PC-9 (cell line): ENCODE measurements at regions not wholly inside any gene's neighbourhood (a gene's known extent, or its start where the extent isn't known, plus 50 kb on each side); places are given as distances from the start of the nearest gene placed in this dataset.

Source experiments
- BruUV-seq: library from RNA; stranded (reverse); fragments of 400-500 nt; replicated peaks from 2 replicates; lab custom pipeline; 2021; lab: Mats Ljungman, UMichigan
- CTCF ChIA-PET: fragments of 300-600 bp; sonication (Branson Sonifier 250); formaldehyde crosslinking; loops from one replicate; lab custom pipeline; 2022; ENCODE audit warnings: antibody characterized with exemption; lab: Charles Lee
- POLR2A ChIA-PET: fragments of 300-600 bp; sonication (Branson Sonifier 250); formaldehyde crosslinking; loops from one replicate; lab custom pipeline; 2022; ENCODE audit warnings: antibody characterized with exemption; ENCODE audit not compliant: unreplicated experiment; lab: Charles Lee
- DNase-seq, 2 experiments: peaks; one replicate each; pipeline versions ENCODE4 v3.0.0 to v3.0.0-alpha.2; 2015 to 2022; ENCODE audit warnings: mixed read lengths in 1 of 2
- H2AFZ ChIP-seq: fragments of 200-600 bp; sonication (generic); 2 replicates; pipeline ENCODE4 v1.8.1; 2017; ENCODE audit warnings: antibody characterized with exemption
- H3F3A ChIP-seq: fragments of 200-600 bp; sonication (generic); 2 replicates; pipeline ENCODE4 v1.8.1; 2017; ENCODE audit warnings: antibody characterized with exemption, mild to moderate bottlenecking, low read depth; ENCODE audit not compliant: insufficient read depth
- H3K27ac ChIP-seq: fragments of 200-600 bp; sonication (generic); 2 replicates; pipeline ENCODE4 v1.6.1; 2016; ENCODE audit warnings: mixed run types
- H3K27me3 ChIP-seq: fragments of 200-600 bp; sonication (generic); 2 replicates; pipeline ENCODE4 v1.6.1; 2016; ENCODE audit warnings: low read depth, mixed run types; ENCODE audit not compliant: insufficient read depth
- H3K36me3 ChIP-seq: fragments of 200-600 bp; sonication (generic); 2 replicates; pipeline ENCODE4 v1.6.1; 2016; ENCODE audit warnings: low read depth, mixed run types
- H3K4me1 ChIP-seq: fragments of 200-600 bp; sonication (generic); replicated peaks from 2 replicates; pipeline ENCODE4 v1.6.1; 2016; ENCODE audit warnings: mixed run types; ENCODE audit not compliant: insufficient read depth
- H3K4me2 ChIP-seq: fragments of 200-600 bp; sonication (generic); 2 replicates; pipeline ENCODE4 v1.6.1; 2017; ENCODE audit warnings: mixed run types
- H3K4me3 ChIP-seq: fragments of 200-600 bp; sonication (generic); 2 replicates; pipeline ENCODE4 v1.6.1; 2016; ENCODE audit warnings: mixed run types
- H3K79me2 ChIP-seq: fragments of 200-600 bp; sonication (generic); 2 replicates; pipeline ENCODE4 v1.6.1; 2017; ENCODE audit warnings: low read depth, mixed run types
- H3K9me2 ChIP-seq: fragments of 200-600 bp; sonication (generic); 2 replicates; pipeline ENCODE4 v1.8.1; 2017; ENCODE audit warnings: mild to moderate bottlenecking; ENCODE audit not compliant: insufficient read depth
- H3K9me3 ChIP-seq: fragments of 200-600 bp; sonication (generic); 2 replicates; pipeline ENCODE4 v1.8.1; 2016; ENCODE audit warnings: low read depth; ENCODE audit not compliant: insufficient read depth
- H4K20me1 ChIP-seq: fragments of 200-600 bp; sonication (generic); 2 replicates; pipeline ENCODE4 v1.8.1; 2017; ENCODE audit not compliant: insufficient read depth
- CTCF ChIP-seq: fragments of 200-600 bp; sonication (generic); conservative IDR thresholded peaks from 2 replicates; pipeline ENCODE4 v1.6.1; 2017; ENCODE audit warnings: mixed run types, antibody characterized with exemption, mild to moderate bottlenecking, moderate library complexity
- EZH2 ChIP-seq: fragments of 200-600 bp; sonication (generic); IDR thresholded peaks from 2 replicates; pipeline ENCODE4 v1.8.0; 2017; ENCODE audit warnings: antibody characterized with exemption, low read depth
- intact Hi-C: fragments of 100-400 bp; cut with micrococcal nuclease; formaldehyde crosslinking; loops from one replicate; pipeline ENCODE4 v1.10.0; 2022; ENCODE audit not compliant: unreplicated experiment

GRCh38 chr1:116185161-116185701, 74.0 kb downstream of the MAB21L3 start:
- Histone ChIP-seq H3F3A (no peaks in the 10 kb centered on the region), H3K27me3 (no peaks in the 10 kb centered on the region), H3K36me3 (no peaks in the 10 kb centered on the region), H3K27ac (no peak overlapping the region), H3K79me2 (no peaks in the 10 kb centered on the region), H3K9me2 (no peaks in the 10 kb centered on the region; the same call in 1 of the 2 replicates), H3K4me1 (peaks cover 7% of the 10 kb centered on the region; the same call in 1 of the 2 replicates), H3K4me2 (no peak overlapping the region), H4K20me1 (no peaks in the 10 kb centered on the region), H3K9me3 (0 out of 2 replicates have a peak, but pooled peaks cover 1% of the 10 kb centered on the region), H2AFZ (no peak overlapping the region; the same call in 1 of the 2 replicates), H3K4me3 (no peak overlapping the region)
- ChIA-PET CTCF (no interaction called here), POLR2A (no interaction called here)
- no TSS peak for BruUV-seq
- no peak for DNase-seq
- intact Hi-C loops = no loop called here
- TF ChIP-seq EZH2 (no peak), CTCF (no peak)

GRCh38 chr1:116189481-116189880, 78.3 kb downstream of the MAB21L3 start:
- no peak for DNase-seq
- no peaks in the 10 kb centered on the region for H3K27me3 ChIP-seq
- no peak overlapping the region for H3K4me3 ChIP-seq
- H3K79me2 ChIP-seq = no peaks in the 10 kb centered on the region
- no peak overlapping the region for H3K27ac ChIP-seq
- BruUV-seq = no TSS peak
- no peak overlapping the region for H3K4me2 ChIP-seq
- peaks cover 9% of the 10 kb centered on the region for H3K4me1 ChIP-seq
- TF ChIP-seq CTCF = no peak
- no peak for TF ChIP-seq EZH2
- no peaks in the 10 kb centered on the region for H4K20me1 ChIP-seq
- H3F3A ChIP-seq = peaks cover 1% of the 10 kb centered on the region; the same call in 1 of the 2 replicates
- no peaks in the 10 kb centered on the region for H3K9me3 ChIP-seq
- no peaks in the 10 kb centered on the region; the same call in 1 of the 2 replicates for H3K9me2 ChIP-seq
- POLR2A ChIA-PET = no interaction called here
- intact Hi-C loops = no loop called here
- H3K36me3 ChIP-seq = no peaks in the 10 kb centered on the region
- no peak overlapping the region for H2AFZ ChIP-seq
- CTCF ChIA-PET = no interaction called here

- no peak overlapping the region for H3K27ac ChIP-seq
- H3K4me1 ChIP-seq = peaks cover 27% of the 10 kb centered on the region
- TF ChIP-seq CTCF = no peak
- TF ChIP-seq EZH2 = no peak
- no peaks in the 10 kb centered on the region for H3K79me2 ChIP-seq
- no peaks in the 10 kb centered on the region; the same call in 1 of the 2 replicates for H3K9me2 ChIP-seq
- DNase-seq = no peak
- POLR2A ChIA-PET = interaction anchor here (0.7 kb wide), 1 partner anchor 24 kb away, joined by 5 read pairs; no protein-coding TSS in a partner anchor
- no peaks in the 10 kb centered on the region for H3K9me3 ChIP-seq
- H3K4me2 ChIP-seq = no peak overlapping the region
- no peak overlapping the region for H2AFZ ChIP-seq
- H4K20me1 ChIP-seq = no peaks in the 10 kb centered on the region
- intact Hi-C loops = no loop called here
- H3K4me3 ChIP-seq = no peak overlapping the region
- no peaks in the 10 kb centered on the region for H3K36me3 ChIP-seq
- peaks cover 17% of the 10 kb centered on the region; the same call in 1 of the 2 replicates for H3F3A ChIP-seq
- CTCF ChIA-PET = no interaction called here
- no TSS peak for BruUV-seq
- no peaks in the 10 kb centered on the region for H3K27me3 ChIP-seq
Measured at GRCh38 chr1:116191294-116191693, 80.1 kb downstream of the MAB21L3 start.
